NCI-H1417 treated with DMSO at 0.1 percent for 48 hours (cell line): ENCODE measurements at regions not wholly inside any gene's neighbourhood (a gene's known extent, or its start where the extent isn't known, plus 50 kb on each side); places are given as distances from the start of the nearest gene placed in this dataset.
"Not testable (repeated sequence)": the region's sequence is repeated elsewhere in the genome, so short reads cannot be mapped to it uniquely, and the experiment has no call there.

ENCODE experiments used
- DNase-seq: peaks from one replicate; lab custom pipeline; 2025; lab: John Stamatoyannopoulos, UW

DNA sequence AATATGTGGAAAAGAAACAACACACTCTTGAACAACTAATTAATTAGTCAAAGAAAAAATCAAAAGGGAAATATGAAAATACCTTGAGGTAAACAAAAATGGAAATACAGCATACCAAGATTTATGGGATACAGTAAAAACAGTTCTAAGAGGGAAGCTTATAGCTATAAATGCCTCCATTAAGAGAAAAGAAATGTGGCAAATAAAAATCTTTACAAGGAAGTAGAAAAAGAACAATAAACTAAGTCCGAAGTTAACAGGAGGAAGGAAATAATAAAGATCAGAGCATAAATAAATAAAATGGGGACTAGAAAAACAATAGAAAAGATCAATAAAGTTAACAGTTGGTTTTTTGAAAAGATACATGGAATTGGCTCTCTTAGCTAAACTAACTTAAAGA is 267.8 kb upstream of the NRP1 start:
- DNase-seq = no peak

DNA sequence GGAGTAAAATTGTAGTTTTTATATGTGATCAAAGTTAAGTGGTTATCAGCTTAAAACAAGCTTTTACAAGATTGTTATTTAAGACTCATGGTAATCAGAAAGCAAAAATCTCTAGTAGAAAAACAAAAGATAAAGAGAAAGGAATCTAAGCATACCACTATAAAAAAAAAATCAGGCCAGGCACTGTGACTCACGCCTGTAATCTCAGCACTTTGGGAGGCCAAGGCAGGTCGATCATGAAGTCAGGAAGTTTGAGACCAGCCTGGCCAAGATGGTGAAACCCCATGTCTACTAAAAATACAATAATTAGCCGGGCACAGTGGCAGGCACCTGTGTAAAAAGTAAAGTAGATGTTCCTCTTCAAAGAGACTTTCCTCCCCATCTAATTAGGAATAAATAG is 265.9 kb upstream of the NRP1 start:
- DNase-seq = no peak

DNA sequence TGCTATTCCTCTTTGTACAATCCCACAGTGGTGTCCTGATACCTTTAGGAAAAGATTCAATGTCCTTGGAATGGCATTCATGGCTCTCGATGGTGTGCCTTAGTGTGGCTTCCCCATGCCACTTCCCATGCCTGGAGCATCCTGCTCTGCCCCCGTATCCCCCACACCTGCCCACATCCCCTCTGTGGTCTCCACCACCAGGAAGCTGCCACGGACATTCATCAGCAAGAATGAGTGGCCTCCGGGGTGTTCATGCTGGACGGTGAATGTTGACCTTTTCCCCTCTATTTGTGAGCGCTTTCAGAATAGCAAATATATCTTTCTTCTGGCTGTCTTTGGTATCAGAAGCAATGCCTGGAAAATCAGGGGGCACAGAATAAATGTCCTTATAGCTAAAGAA is 262.0 kb upstream of the NRP1 start:
- DNase-seq = no peak

DNA sequence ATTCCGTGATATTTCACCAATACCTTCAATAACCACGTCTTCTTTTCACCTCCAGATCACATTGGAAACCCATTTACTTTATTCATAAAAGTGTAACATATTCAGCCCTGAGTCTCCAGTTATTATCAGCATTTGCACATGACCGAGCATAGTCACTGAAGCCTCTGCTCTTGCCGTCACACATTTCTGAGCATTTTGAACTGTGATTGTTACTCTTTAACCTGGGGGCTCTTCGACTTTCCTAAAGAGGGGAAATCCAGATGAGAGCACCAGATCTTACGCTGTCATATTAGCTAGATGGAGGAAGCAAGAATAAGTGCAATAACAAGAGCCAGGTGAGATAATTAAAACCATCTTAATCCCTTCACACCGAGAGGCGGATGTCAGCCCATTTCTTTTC is 260.0 kb upstream of the NRP1 start:
- DNase-seq = no peak

- no peak for DNase-seq
These were observed 254.6 kb upstream of the NRP1 start for GRCh38 chr10:33588974-33589600.

DNA sequence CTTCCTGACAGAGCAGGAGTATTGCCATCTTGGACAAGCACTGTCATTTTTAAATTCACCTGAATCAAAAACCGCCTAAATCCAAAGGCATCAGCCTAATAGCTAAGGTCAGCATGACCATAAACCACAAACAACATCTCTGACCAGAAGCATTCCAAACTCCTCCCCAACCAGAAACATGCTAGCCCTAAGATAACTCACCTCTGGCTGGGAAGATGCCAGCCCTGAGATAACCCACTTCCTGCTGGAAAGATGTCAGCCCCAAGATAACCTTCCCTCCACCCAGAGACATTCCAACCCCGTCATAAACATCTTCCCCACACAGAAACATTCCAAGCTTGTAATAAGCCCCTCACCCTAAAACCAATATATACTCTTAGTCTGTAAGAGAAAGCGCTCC is 250.1 kb upstream of the NRP1 start:
- not testable (repeated sequence) for DNase-seq

DNA sequence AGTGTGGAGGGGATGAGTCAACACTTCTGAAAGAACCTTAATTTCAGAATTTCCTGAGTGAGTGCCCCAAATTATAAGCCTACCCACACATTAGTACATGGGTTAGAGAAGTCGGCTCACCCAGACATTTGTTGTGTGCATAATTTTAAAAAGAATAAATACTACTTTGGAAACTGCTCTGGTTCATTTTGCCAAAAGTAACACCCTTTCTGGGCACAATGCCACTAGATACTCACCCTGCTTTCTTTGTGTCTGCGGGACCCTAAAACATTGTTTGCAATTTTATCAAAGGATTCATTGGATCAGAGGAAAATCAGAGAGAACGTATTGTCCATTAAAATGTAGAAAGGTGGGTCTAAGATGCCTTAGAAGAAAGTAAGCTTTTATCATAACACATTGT is 245.5 kb upstream of the NRP1 start:
- DNase-seq = no peak

- DNase-seq = no peak
These were observed 239.1 kb upstream of the NRP1 start for GRCh38 chr10:33573606-33574005.

- DNase-seq = no peak
These were observed 237.1 kb upstream of the NRP1 start for GRCh38 chr10:33571616-33572015.

DNA sequence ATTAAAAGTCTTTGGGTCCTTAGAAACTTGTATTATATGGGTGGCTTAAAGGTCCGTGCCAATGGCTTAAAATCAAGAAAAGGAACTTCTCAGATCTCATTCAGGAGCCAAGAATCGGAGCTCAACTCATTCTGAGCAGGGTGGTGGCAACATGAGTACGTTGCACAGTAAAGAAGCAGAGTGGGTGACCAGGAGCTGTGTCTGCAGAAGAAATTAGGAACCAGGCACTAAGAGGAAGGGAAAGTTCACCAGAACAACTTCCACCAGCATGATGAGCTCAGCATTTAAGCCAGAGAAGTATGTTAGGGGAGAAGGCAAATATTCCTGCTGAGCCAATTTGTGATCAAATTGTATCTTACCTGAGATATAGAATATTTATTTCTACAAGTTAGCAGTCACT is 236.0 kb upstream of the NRP1 start:
- DNase-seq = no peak

GRCh38 chr10:33569702-33570101 is 235.2 kb upstream of the NRP1 start:
- no peak for DNase-seq

- DNase-seq = no peak
These were observed 232.0 kb upstream of the NRP1 start for GRCh38 chr10:33566426-33566825.

DNA sequence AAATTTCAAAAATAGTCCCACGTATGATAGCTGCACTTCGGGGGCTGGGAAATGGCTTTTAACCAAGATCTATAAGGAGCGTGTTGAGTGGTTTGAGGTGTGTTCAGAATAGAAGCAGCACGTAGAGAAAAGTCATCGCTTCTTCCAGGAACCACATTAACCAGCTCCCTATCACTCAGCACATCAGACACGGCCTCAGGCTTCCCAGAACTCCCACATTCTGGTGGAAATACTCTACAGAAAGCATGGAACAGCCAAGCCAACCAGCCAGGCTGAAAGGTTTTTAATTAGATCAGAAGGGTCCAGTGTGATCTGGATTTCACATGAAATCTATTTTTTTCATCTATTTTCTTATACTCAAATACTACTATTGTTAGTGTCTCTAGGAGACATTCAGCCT is 231.5 kb upstream of the NRP1 start:
- DNase-seq = no peak

GRCh38 chr10:33565231-33565630 is 230.8 kb upstream of the NRP1 start:
- DNase-seq = no peak

- DNase-seq = no peak
These were observed 224.6 kb upstream of the NRP1 start for GRCh38 chr10:33559105-33559504.

DNA sequence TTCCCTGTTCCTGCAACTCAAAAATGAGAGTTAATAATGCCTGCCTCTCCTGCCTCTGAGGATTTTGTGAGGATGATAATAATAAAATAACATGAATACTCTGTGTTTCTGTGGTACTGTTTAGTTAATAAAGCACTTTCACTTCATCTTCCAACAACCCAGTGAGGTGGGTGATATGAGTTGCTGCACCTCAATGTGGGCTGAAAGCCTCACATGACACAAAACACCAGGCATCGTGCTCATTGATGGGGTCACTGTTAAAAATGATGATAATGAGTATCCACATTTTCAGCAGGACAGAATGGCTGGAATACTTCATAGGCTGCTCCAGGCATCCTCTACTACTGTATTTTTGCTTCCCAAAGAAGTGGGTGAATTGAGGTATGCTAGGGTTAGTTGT is 222.8 kb upstream of the NRP1 start:
- DNase-seq = no peak

GRCh38 chr10:33556620-33557019 is 222.2 kb upstream of the NRP1 start:
- DNase-seq = no peak

GRCh38 chr10:33556103-33556502 is 221.6 kb upstream of the NRP1 start:
- no peak for DNase-seq

DNA sequence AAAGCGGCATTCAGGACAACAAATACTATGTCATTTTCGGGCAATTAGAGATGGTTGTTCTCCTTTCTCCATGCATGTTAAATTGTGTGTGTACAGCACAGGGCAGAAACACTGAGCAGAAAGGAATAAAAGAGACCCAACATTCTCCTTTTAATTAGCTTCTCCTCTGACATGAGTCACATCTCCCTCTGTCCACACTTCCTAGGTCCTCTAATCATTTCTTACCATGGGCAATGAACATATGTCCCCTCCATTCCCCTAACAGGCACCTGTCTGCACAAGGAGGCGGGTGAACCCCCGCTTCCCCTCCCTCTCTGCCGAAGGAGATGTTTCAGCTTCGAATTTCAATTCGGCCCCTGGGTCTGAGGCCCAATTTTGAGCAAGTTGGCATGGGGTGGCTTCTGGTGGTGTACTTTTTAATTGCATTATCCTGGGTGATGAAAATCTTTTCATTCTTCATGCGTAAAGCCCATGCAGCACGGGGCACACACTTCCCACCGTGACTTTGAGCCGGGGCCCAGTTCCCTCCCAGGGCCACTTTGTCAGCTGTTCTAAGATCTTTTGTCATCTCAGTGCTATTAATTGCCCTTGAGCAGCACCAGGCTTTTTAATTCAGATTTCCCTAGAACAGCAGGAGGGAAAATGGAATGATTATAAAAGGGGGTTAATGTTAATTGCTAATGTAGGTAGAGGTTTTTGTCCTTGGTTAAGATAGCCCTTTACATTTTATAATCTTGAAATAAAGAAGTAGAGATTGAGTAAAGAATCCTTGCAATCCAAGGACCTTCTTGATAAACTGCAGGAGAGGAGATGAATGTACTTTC is 219.5 kb upstream of the NRP1 start:
- DNase-seq = no peak

DNA sequence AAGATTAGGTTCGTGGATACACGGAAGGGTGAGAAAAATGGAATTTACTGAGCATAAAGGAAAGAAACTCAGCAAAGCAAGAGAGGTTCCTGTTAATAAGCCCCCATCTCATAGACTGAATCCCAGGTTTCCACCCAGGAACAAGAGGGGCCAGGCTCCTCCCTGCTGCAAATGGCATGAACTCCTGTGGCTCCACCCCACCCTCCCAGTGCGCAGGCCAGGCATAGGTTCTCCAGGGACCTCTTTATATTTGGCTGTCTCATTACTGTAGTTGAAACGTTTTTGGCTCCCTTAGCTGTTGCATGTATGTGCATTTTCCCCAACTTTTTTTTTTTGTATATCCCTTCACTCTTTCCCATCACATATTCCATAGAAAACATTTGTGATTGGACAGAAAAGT is 217.8 kb upstream of the NRP1 start:
- DNase-seq = no peak

- no peak for DNase-seq
These were observed 216.3 kb upstream of the NRP1 start for GRCh38 chr10:33550811-33551210.

DNA sequence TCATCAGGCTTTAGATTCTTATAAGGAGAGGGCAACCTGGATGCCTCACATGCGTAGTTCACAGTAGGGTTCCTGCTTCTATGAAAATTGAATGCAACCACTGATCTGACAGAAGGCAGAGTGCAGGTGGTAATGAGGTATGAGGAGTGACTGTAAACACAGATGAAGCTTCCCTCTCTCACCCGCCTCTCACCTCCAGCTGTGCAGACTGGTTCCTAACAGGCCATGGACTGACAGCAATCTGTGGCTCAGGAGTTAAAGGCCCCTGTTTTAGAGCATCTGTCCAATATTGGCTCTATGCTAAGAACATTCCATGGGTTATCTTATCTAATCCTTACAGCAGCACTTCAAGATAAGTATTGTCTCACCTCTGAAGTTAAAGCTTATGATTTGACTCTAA is 213.5 kb upstream of the NRP1 start:
- no peak for DNase-seq

DNA sequence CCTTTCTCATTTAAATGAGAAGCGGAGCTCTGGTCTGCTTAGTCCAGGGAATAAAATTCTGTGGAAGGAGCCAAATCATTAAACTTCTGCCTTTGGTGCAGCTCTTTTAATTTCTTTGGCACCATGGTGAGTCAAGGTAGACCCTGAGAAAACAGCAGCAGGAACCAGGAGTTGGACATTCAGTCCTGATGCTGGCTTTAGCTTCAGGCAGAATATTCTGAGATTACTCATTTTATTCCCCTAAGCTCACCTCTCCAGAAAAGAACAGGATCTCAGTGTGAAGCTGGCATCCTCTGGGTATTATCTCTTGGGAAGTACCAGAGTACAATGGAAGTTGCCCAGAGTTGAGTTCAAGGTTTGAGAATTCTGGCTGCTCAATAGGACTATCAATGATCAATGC is 211.6 kb upstream of the NRP1 start:
- DNase-seq = no peak
